ENCODE measurements at regions not wholly inside any gene's neighbourhood (a gene's known extent, or its start where the extent isn't known, plus 50 kb on each side); places are given as distances from the start of the nearest gene placed in this dataset.

DNA sequence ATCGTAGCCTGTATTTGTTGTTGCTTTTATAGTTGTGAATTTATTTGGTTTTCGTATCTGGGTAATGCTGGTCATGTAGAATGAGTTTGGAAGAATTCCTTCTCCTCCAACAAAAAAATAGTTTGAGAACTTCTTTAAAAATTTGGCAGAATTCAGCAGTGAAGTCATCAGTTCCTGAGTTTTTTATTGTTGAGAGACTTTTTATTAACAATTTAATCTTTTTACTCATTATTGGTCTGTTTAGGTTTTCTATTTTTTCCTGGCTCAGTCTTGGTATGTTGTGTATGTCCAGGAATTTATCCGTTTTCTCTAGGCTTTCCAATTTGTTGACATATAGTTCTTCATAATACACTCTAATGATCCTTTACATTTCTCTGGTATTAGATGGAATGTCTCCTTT is 1613.3 kb upstream of the PIK3C3 start:
- Histone ChIP-seq H3K4me1 (ENCODE audit: control insufficient read depth in 2 of 2, insufficient read depth in 2 of 2, low read length in 2 of 2) (no peaks in the 10 kb centered on the region), H3K27me3 (ENCODE audit: control insufficient read depth in 2 of 2, insufficient read depth in 1 of 2, low read length in 1 of 2) (no peaks in the 10 kb centered on the region)
- WGBS, result 92% methylated on average over 3 of the region's 3 CpGs

DNA sequence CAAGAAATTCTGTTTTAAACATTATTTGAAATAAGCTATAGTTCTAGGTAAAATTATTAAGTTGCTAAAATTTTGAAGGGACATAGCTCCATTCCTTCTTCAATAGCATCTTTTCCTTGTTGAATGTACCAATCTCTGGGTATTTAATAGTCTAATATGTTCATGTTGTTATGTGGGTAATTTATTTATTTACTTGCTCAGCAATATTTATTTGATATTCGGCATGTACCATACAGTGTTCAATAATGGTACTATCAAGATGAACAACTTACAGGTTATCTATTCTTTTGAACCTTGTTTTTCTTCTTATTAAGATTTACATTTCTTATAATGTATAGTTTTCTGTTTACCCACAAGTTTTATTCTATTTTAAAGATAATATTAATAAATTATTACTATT is 1616.8 kb upstream of the PIK3C3 start:
- no peak for DNase-seq (ENCODE audit: low read depth in 6 of 9, low spot score in 9 of 9)
- H3K4me1 ChIP-seq (ENCODE audit: control insufficient read depth in 2 of 2, insufficient read depth in 2 of 2, low read length in 2 of 2), result no peaks in the 10 kb centered on the region
- H3K4me3 ChIP-seq (ENCODE audit: low read length in 2 of 2), result no peak overlapping the region
- H3K27ac ChIP-seq (ENCODE audit: low read depth in 1 of 2, low read length in 1 of 2), result no peak overlapping the region
- H3K27me3 ChIP-seq (ENCODE audit: control insufficient read depth in 2 of 2, insufficient read depth in 1 of 2, low read length in 1 of 2), result no peaks in the 10 kb centered on the region
- H3K9me3 ChIP-seq (ENCODE audit: control insufficient read depth in 2 of 2, insufficient read depth in 1 of 2, low read length in 1 of 2), result no peaks in the 10 kb centered on the region
- H3K36me3 ChIP-seq (ENCODE audit: control insufficient read depth in 2 of 2, insufficient read depth in 2 of 2, low read length in 1 of 2), result no peaks in the 10 kb centered on the region
- WGBS, result 94% methylated on average over 1 of the region's 1 CpG

More for the DNA sequence above, 1613.3 kb upstream of the PIK3C3 start:
- Histone ChIP-seq H3K9me3 (ENCODE audit: control insufficient read depth in 2 of 2, insufficient read depth in 1 of 2, low read length in 1 of 2) (no peaks in the 10 kb centered on the region), H3K4me3 (ENCODE audit: low read length in 2 of 2) (no peak overlapping the region), H3K27ac (ENCODE audit: low read depth in 1 of 2, low read length in 1 of 2) (no peak overlapping the region), H3K36me3 (ENCODE audit: control insufficient read depth in 2 of 2, insufficient read depth in 2 of 2, low read length in 1 of 2) (no peaks in the 10 kb centered on the region)
- DNase-seq (ENCODE audit: low read depth in 6 of 9, low spot score in 9 of 9), result no peak

DNA sequence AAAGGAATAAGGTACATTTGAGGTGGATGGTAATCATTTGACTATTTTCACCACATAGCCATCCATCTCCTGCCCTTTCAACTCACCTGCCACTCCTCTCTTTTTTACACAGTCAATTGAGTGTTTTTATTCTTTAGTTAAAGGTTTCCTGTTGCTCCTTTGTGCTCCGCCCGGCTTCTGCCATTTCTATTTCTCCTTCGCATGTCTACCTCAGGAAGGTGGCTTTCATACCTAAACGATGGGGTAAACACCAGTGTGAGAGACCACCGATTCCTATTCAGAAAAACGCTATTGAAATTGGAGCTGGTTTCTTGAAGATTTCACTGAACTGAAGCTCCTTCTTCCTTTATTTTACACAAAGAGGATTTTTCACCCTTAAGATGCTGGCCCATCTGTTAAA is 1628.0 kb upstream of the PIK3C3 start:
- no peak for DNase-seq (ENCODE audit: low read depth in 6 of 9, low spot score in 9 of 9)
- H3K4me3 ChIP-seq (ENCODE audit: low read length in 2 of 2), result no peak overlapping the region
- H3K27ac ChIP-seq (ENCODE audit: low read depth in 1 of 2, low read length in 1 of 2), result no peak overlapping the region
- H3K27me3 ChIP-seq (ENCODE audit: control insufficient read depth in 2 of 2, insufficient read depth in 1 of 2, low read length in 1 of 2), result no peaks in the 10 kb centered on the region
- H3K4me1 ChIP-seq (ENCODE audit: control insufficient read depth in 2 of 2, insufficient read depth in 2 of 2, low read length in 2 of 2), result no peaks in the 10 kb centered on the region
- 72% methylated on average over 6 of the region's 6 CpGs for WGBS
- no peaks in the 10 kb centered on the region for H3K9me3 ChIP-seq (ENCODE audit: control insufficient read depth in 2 of 2, insufficient read depth in 1 of 2, low read length in 1 of 2)
- H3K36me3 ChIP-seq (ENCODE audit: control insufficient read depth in 2 of 2, insufficient read depth in 2 of 2, low read length in 1 of 2), result no peaks in the 10 kb centered on the region

DNA sequence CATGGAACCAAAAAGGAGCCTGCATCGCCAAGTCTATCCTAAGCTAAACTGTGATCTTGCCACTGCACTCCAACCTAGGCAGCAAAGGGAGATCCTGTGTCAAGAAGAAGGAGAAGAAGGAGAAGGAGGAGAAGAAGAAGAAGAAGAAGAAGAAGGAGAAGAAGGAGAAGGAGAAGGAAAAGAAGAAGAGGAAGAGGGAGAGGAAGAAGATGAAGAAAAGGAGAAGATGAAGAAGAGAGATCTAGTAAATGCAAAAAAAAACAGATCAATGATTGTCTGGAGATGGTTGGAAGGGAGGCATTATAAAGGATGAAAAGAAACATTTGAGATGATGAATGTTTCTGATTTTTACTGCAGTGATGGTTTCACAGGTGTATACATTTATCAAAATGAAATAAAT is 1629.0 kb upstream of the PIK3C3 start:
- Histone ChIP-seq H3K4me1 (ENCODE audit: control insufficient read depth in 2 of 2, insufficient read depth in 2 of 2, low read length in 2 of 2) (no peaks in the 10 kb centered on the region), H3K9me3 (ENCODE audit: control insufficient read depth in 2 of 2, insufficient read depth in 1 of 2, low read length in 1 of 2) (no peaks in the 10 kb centered on the region), H3K27me3 (ENCODE audit: control insufficient read depth in 2 of 2, insufficient read depth in 1 of 2, low read length in 1 of 2) (no peaks in the 10 kb centered on the region), H3K36me3 (ENCODE audit: control insufficient read depth in 2 of 2, insufficient read depth in 2 of 2, low read length in 1 of 2) (no peaks in the 10 kb centered on the region), H3K27ac (ENCODE audit: low read depth in 1 of 2, low read length in 1 of 2) (no peak overlapping the region), H3K4me3 (ENCODE audit: low read length in 2 of 2) (no peak overlapping the region)
- 93% methylated on average over 1 of the region's 1 CpG for WGBS
- DNase-seq (ENCODE audit: low read depth in 6 of 9, low spot score in 9 of 9), result no peak

DNA sequence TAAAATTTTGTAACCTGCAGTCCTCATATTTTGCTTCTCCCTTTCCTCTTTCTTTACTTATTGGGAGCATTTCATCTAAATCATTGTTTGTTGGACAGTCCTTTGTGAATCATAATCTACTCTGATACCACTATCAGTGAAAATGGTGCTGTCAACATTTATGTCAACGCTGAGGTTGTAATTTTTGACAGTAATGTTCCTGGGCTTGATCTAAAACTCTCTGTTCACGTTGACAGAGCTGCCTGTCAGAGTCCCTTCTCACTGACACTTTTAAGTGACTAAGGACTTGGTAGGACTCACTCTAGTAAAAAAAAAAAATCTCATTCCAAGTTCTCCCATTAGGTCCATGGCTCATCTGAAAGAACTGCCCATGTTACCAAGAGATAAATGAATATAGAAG is 1640.8 kb upstream of the PIK3C3 start:
- Histone ChIP-seq H3K4me1 (ENCODE audit: control insufficient read depth in 2 of 2, insufficient read depth in 2 of 2, low read length in 2 of 2) (no peaks in the 10 kb centered on the region), H3K9me3 (ENCODE audit: control insufficient read depth in 2 of 2, insufficient read depth in 1 of 2, low read length in 1 of 2) (no peaks in the 10 kb centered on the region), H3K4me3 (ENCODE audit: low read length in 2 of 2) (no peak overlapping the region), H3K36me3 (ENCODE audit: control insufficient read depth in 2 of 2, insufficient read depth in 2 of 2, low read length in 1 of 2) (no peaks in the 10 kb centered on the region), H3K27ac (ENCODE audit: low read depth in 1 of 2, low read length in 1 of 2) (no peak overlapping the region), H3K27me3 (ENCODE audit: control insufficient read depth in 2 of 2, insufficient read depth in 1 of 2, low read length in 1 of 2) (no peaks in the 10 kb centered on the region)
- no peak for DNase-seq (ENCODE audit: low read depth in 6 of 9, low spot score in 9 of 9)
- 76% methylated on average over 2 of the region's 2 CpGs for WGBS

DNA sequence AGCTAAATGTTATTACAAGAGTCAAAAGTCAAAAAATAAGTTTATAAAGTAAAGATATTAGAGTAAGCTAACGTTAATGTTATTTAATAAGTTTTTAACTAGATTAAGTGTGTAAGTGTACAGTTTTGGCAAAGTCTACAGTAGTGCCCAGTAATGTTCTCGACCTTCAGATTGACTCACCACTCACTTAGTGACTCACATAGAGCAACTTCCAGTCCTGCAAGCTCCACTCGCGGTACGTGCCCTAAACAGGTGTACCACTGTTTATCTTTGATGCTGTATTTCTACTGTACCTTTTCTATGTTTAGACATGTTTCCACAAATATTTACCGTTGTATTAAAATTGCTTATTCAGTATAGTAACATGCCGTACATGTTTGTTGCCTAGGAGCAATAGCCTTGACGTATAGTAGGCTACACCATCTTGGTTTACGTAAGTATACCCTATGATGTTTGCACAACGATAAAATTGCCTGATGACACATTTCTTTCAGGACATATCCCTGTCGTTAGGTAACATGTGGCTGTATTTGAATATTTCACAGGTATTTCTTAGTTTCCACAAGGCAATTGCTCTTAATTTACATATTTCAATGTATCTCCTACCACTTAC is 1641.9 kb upstream of the PIK3C3 start:
- 94% methylated on average over 11 of the region's 11 CpGs for WGBS
- H3K36me3 ChIP-seq (ENCODE audit: control insufficient read depth in 2 of 2, insufficient read depth in 2 of 2, low read length in 1 of 2), result no peaks in the 10 kb centered on the region
- no peak overlapping the region for H3K4me3 ChIP-seq (ENCODE audit: low read length in 2 of 2)
- H3K27me3 ChIP-seq (ENCODE audit: control insufficient read depth in 2 of 2, insufficient read depth in 1 of 2, low read length in 1 of 2), result no peaks in the 10 kb centered on the region
- no peaks in the 10 kb centered on the region for H3K9me3 ChIP-seq (ENCODE audit: control insufficient read depth in 2 of 2, insufficient read depth in 1 of 2, low read length in 1 of 2)
- no peak for DNase-seq (ENCODE audit: low read depth in 6 of 9, low spot score in 9 of 9)
- no peak overlapping the region for H3K27ac ChIP-seq (ENCODE audit: low read depth in 1 of 2, low read length in 1 of 2)
- H3K4me1 ChIP-seq (ENCODE audit: control insufficient read depth in 2 of 2, insufficient read depth in 2 of 2, low read length in 2 of 2), result no peaks in the 10 kb centered on the region

DNA sequence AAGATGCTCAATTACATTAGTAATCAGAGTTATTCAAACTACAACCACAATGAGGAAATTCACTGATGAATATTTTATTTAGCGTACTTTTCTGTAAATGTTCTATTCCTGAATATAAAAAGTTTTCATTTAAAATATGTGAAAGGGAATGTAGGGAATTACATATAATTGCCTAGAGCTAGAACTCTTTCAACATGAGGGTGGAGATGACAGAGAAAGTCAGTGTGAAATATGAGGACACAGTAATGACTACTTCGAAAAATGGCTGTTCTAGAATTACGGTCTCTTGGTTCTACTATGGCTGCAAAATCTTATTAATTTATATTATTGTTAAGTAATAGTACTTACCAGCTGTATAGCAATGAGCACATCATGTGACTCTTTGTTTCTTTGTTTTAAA is 1647.4 kb upstream of the PIK3C3 start:
- 93% methylated on average over 3 of the region's 3 CpGs for WGBS
- no peak for DNase-seq (ENCODE audit: low read depth in 6 of 9, low spot score in 9 of 9)
- peaks cover 1 to 8% of the 10 kb centered on the region in 2 donors for H3K9me3 ChIP-seq (ENCODE audit: control insufficient read depth in 2 of 2, insufficient read depth in 1 of 2, low read length in 1 of 2)
- no peaks in the 10 kb centered on the region for H3K36me3 ChIP-seq (ENCODE audit: control insufficient read depth in 2 of 2, insufficient read depth in 2 of 2, low read length in 1 of 2)
- H3K27ac ChIP-seq (ENCODE audit: low read depth in 1 of 2, low read length in 1 of 2), result no peak overlapping the region
- H3K4me1 ChIP-seq (ENCODE audit: control insufficient read depth in 2 of 2, insufficient read depth in 2 of 2, low read length in 2 of 2), result no peaks in the 10 kb centered on the region
- H3K27me3 ChIP-seq (ENCODE audit: control insufficient read depth in 2 of 2, insufficient read depth in 1 of 2, low read length in 1 of 2), result no peaks in the 10 kb centered on the region
- no peak overlapping the region for H3K4me3 ChIP-seq (ENCODE audit: low read length in 2 of 2)

DNA sequence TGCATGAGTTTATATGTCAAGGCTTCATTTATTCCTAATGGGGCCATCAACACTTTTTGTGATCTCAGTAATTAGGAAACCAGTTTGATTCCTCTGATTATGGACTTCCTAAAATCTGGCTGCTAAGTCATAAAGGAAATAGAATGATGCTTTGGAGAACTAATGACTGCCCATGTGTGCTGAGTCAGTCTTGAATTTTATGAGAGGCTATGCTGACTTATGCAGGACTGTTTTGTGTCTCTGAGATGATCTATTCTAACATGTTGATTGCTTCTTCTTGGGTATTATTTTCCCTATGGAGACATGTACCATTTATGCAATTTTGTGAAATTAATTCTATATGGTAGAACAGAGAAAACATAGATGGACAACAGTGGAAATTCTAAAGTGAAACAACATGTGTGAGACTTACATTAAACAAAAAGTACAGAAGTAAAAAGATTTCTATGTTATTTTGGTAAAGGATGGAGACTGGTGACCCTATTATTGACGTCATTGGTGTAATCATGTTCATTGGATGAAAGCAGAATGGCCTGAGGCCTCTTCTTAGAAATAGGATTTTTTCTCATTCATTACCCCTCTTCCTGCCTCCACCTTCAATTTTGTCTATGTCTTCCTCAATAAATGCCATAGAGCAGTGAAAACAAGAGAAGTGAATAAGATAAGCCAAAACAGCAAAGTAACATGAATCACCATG is 1658.2 kb upstream of the PIK3C3 start:
- no peak overlapping the region for H3K4me3 ChIP-seq (ENCODE audit: low read length in 2 of 2)
- H3K4me1 ChIP-seq (ENCODE audit: control insufficient read depth in 2 of 2, insufficient read depth in 2 of 2, low read length in 2 of 2), result no peaks in the 10 kb centered on the region
- no peak for DNase-seq (ENCODE audit: low read depth in 6 of 9, low spot score in 9 of 9)
- no peaks in the 10 kb centered on the region for H3K27me3 ChIP-seq (ENCODE audit: control insufficient read depth in 2 of 2, insufficient read depth in 1 of 2, low read length in 1 of 2)
- H3K27ac ChIP-seq (ENCODE audit: low read depth in 1 of 2, low read length in 1 of 2), result no peak overlapping the region
- WGBS, result 95% methylated on average over 1 of the region's 1 CpG
- no peaks in the 10 kb centered on the region for H3K36me3 ChIP-seq (ENCODE audit: control insufficient read depth in 2 of 2, insufficient read depth in 2 of 2, low read length in 1 of 2)
- H3K9me3 ChIP-seq (ENCODE audit: control insufficient read depth in 2 of 2, insufficient read depth in 1 of 2, low read length in 1 of 2), result no peaks in the 10 kb centered on the region

DNA sequence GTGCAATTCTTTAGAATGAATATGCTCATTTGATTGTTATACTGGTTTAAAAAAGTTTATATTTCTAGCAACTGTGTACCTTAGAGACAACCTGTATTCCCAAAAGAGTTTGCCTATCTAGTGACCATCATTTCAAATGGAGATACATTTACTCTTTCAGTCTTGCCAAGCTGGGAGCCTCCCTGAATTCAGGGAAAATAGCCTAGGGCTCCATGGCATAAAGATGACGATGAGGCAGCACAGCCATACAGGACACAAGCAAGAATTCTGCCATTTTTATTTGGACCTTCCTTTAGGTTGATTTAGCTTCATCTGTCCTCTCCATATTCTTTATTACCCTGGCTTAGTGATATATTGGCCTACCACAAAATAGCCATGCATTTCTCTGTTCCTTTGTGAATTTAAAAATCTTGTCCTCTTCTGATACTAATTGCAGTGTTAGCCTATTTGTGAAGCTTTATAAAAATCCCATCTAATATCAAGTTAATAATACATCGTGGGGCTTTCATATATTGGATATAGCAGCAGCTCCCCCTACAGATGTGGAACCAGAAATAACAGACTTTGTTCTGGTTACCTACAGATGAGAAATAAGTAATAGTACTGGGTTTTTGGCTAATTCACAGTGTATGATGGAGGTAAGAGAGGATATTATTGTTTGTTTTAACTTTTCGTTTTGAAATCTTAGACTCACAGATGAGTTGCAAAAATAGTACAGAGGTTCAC is 1661.9 kb upstream of the PIK3C3 start:
- Histone ChIP-seq H3K4me3 (ENCODE audit: low read length in 2 of 2) (no peak overlapping the region), H3K27ac (ENCODE audit: low read depth in 1 of 2, low read length in 1 of 2) (no peak overlapping the region), H3K36me3 (ENCODE audit: control insufficient read depth in 2 of 2, insufficient read depth in 2 of 2, low read length in 1 of 2) (no peaks in the 10 kb centered on the region), H3K4me1 (ENCODE audit: control insufficient read depth in 2 of 2, insufficient read depth in 2 of 2, low read length in 2 of 2) (no peaks in the 10 kb centered on the region), H3K27me3 (ENCODE audit: control insufficient read depth in 2 of 2, insufficient read depth in 1 of 2, low read length in 1 of 2) (no peaks in the 10 kb centered on the region), H3K9me3 (ENCODE audit: control insufficient read depth in 2 of 2, insufficient read depth in 1 of 2, low read length in 1 of 2) (no peaks in the 10 kb centered on the region)
- DNase-seq (ENCODE audit: low read depth in 6 of 9, low spot score in 9 of 9), result no peak
- WGBS, result 49% methylated on average over 3 of the region's 3 CpGs

Measured in thymus (tissue), 11 donors.